Activated CD4-positive, alpha-beta T cell treated with anti-CD3 and anti-CD28 coated beads for 48 hours (primary cell): ENCODE measurements at regions not wholly inside any gene's neighbourhood (a gene's known extent, or its start where the extent isn't known, plus 50 kb on each side); places are given as distances from the start of the nearest gene placed in this dataset.

Experiments
- DNase-seq: peaks from one replicate; pipeline ENCODE4 v3.0.0-alpha.2; 2020

- no peak for DNase-seq
Observed at GRCh38 chr4:147056940-147057610, 111.4 kb upstream of the TTC29 start.

- no peak for DNase-seq
Observed at GRCh38 chr4:147057611-147058190, 112.0 kb upstream of the TTC29 start.

DNA sequence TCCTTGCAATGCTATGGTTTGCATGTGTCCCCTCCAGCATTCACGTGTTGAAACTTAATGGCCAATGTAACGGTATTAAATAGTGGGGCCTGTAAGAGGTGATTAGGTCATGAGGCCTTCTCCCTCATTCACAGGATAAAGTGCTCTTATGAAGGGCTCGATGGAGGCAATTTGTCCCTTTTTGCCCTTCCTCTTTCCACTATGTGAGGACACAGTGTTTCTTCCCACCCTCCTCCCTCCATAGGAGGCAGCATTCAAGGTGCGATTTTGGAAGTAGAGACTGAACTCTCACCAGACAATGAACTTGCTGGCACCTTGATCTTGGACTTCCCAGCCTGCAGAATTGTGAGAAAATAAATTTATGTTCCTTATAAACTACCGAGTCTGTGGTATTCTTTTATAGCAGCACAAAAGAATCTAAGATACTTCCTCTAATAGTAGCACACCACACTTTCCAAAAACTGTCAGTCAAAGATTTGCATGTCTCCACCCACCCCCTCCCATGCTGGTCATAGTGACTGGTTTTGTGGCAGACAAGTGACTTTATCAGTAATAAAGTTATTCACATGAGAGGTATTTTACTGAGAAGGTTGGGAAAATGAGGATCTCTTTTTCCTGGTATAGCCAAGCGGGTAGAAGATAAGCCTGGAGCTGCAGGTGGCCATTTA, 113.5 kb upstream of the TTC29 start:
- no peak for DNase-seq

DNA sequence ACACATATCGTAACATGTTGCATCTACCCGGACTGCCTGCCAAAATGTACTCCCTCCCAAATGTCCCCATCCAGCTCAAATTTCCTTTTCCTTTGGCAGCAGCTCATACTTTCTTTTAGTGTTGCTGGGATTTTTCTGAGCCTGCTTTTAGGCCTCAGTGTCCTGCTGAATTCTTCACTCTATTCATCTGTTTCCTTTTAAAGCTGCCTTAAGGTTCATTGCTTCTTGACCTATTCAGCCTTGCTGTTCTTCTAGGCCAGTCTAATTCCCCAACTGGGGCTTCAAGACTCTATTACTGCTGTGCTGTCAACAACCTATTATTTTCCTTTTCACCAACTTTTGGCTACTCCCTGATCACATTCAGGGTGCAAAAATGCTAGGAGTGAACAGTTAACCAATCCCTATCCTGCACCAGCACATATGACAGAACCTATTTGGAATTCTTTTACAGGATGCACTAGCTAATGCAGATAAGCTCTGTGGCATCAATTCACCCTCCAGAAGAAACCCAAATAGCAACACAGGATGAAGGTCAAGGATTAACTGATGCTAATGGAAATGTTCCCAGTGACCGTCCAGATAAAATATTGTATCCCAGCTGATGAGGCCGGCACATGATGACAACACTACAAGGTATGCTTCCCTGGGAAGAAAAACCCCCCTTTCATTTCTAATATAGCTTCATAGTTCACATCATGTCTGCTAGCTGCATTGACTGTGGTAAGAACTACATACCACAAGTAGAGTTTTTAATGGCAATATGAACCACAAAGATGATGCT, 114.7 kb upstream of the TTC29 start:
- no peak for DNase-seq

DNA sequence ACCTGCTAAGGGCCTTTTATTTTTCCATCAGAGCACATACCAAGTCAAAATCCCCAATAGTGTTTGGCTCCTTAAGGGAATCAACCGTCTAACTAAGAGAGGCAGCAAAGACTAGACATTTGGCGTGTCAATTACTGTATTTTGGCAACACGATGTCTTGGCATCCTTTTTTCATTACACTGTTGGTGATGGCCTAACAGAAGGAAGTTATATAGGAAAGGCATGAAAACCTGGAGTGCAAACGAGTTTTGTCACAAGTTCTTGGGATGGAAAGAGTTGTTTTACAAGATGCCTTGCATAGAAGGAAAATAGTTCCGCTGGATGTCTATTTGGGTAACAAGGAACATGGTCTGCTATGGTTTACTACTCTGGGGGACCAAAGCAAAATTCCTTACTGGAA, 119.2 kb upstream of the TTC29 start:
- DNase-seq, result no peak

- DNase-seq, result no peak
Observed at GRCh38 chr4:147068564-147068963, 122.9 kb upstream of the TTC29 start.

GRCh38 chr4:147071209-147071740, 125.6 kb upstream of the TTC29 start:
- DNase-seq, result no peak

DNA sequence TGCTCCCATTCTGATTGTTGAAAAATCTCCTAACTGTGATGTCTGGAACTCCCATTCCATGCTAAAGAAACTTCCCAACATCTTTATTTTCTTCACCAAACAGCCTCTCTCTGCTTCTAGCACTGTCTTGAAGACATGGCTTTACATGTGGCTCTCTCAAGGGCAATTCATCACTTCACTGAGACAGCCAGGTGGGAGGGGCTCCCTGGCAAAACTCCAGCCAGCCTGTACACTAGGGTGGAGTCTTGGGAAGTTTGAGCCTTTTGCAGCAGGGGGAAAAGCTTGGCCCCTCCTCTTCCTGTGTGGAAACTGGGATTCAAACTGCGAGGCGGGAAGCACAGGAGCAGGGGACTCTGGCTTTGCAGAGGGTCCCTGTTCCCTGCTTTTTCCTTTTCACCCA, 130.5 kb upstream of the TTC29 start:
- no peak for DNase-seq

- DNase-seq, result no peak
Observed at GRCh38 chr4:147076728-147077127, 131.1 kb upstream of the TTC29 start.

DNA sequence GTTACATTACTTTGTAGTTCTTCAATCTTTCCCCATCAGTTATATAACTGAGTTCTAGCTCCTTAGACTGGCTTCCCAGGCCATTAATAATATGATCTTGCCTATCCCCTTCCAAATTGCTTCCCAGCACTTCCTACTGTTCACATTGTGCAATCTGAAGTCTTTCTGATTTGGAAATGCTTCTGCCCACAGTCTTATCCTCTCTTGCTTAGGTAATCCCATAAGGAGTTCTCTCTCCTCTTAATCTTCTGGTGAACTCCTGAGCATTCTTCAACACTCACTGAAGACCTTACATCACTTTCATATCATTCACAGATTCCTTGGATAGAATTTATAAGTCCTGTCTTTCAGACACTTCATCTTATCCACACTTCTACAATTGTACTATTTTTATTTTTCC, 132.7 kb upstream of the TTC29 start:
- DNase-seq, result no peak

- no peak for DNase-seq
Observed at GRCh38 chr4:147078875-147079658, 133.4 kb upstream of the TTC29 start.

DNA sequence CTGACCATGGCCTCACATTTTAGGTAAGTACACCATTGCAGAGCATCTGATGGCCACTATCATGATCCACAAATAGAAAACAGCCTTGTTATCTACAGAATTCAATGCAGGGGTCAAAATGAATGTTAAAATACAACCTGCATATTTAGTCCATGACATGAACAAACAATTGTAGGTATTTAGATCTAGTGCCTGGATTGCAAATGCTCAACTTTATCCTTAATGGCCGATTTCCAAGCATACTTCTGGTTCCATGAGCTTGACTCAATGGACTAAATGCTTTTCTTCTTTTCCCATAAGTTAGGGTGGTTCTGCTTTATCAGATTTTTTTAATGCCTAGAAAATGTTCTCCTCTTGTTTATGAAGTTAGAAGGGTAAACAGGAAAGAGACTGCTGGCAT, 139.2 kb upstream of the TTC29 start:
- DNase-seq, result no peak

DNA sequence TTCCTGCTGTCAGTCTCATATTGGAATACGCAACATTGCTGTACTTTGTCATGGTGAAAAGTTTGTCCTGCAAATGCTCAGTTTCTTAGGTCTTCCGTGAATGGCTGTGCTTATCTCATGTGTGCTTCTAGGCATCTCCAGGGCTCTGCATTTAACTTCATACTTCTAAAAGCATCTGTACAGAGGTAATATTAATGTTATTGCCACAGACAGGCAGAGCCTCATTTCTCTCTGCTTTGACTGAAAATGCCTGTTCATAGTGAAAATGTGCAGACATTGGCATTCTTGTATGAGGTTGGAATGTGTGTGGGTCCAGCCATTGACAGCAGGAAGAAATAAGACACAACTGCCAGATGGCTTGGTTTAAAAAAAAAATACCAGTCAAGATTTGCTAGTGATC, 140.1 kb upstream of the TTC29 start:
- DNase-seq, result no peak

GRCh38 chr4:147088146-147088545, 142.5 kb upstream of the TTC29 start:
- no peak for DNase-seq

DNA sequence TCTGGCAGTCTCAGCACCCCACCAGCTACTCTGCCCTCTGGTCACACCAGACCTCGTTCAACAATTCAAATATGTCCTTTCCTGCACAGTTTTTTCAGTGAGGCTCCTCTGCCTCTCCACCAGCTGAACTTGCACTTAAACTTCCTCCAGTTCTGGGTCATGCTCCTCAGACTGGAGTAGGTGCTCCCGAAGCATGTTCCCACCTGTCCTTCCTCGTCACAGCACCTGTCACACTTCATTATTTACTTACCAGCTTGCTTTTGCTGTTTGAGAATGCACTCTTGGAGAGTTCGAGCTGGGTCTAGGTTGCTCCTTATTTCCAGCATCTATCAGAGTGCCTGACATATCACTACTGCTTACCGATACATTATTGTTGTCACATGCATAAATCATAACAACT, 144.8 kb upstream of the TTC29 start:
- no peak for DNase-seq

- no peak for DNase-seq
Observed at GRCh38 chr4:147093206-147093605, 147.5 kb upstream of the TTC29 start.

DNA sequence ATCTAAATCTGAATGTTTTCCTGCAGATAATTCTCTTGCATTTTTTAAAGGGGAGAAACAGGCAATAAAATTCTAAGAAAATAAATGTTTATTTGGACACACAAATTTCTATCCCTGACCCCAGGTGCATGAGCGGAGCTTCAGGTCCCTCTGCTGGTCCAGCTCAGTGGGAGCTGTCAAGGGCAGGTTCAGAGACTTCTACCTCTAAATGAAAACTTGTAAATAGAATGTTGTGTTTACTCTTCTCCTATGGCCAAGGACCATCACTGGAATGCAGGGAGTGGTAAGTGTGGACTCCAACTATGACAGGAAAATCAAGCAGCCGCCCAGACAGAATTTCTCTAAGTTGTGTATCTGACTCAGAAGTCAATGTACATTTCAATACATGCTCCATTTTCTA, 148.6 kb upstream of the TTC29 start:
- DNase-seq, result no peak

DNA sequence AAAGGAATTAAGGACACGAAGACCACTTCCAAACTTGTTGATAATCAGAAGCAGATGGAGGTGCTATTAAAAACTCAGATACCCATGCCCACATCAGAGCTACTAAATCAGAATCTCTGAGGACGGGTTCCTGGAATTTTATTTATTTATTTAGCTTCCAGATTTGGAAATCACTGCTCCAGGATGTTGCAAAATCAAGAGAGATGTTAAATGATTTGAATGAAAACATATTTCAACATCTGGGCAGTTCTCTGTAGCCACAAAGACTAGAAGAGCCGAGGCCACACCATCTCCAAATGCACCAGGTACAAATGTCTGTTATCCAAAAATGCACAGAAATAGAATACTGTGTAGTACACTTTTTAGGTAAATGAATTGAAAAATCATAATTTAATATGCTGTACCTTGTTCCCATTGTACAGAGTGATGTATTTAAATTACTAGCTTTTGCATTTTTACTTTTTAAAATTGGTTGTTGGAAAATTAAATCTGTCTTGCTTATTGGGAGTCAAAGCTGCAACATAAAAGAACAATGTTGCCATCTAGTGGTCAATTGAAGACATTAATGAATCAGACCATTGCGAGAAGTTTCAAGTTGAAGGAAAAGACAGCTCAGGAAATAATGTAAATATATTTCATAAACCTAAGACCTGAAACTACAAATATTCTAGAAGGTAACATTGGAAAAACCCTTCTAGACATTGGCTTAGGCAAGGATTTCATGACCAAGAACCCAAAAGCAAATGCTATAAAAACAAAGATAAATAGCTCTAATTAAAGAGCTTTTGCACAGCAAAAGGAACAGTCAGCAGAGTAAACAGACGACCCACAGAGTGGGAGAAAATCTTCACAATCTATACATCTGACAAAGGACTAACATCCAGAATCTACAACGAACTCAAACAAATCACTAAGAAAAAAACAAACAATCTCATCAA, 151.3 kb upstream of the TTC29 start:
- no peak for DNase-seq

DNA sequence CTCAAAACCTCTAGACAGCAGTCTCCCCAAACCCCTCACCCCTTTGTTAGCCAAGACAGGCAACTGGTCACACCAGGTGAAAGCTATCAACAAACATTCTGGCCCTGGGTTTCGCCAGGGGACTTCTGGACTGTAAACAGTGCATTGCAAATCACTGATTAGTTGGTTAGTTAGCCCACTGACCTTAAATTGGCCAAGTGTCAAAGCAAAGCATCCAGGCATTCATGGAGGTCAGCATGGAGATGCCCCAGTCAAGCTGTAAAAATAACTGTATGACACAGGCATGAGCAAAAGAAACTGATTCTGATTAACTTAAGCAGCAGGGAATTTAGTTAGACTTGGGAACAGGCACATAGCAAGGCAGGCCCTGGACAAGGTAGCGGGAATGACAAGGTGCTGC, 156.0 kb upstream of the TTC29 start:
- DNase-seq, result no peak

DNA sequence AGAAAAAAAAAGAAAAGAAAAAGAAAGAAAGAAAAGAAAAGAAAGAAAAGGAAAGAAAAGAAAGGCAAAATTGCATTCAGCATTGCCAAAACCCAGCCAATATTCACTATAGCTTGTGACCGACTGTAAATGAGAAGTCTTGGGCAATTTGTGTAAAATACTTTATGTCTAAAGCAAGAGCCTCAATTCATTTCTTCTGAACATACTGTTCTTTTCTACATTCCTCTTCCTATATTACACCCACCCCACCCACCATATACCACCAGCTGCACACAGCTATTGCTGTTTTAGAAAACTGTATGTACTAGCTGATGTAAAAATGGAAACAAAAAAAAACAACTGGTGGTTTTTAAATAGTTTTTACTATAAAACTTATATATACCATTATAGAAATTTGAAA, 156.9 kb upstream of the TTC29 start:
- DNase-seq, result no peak

GRCh38 chr4:147103403-147103946, 157.8 kb upstream of the TTC29 start:
- no peak for DNase-seq
